ENCODE measurements at regions not wholly inside any gene's neighbourhood (a gene's known extent, or its start where the extent isn't known, plus 50 kb on each side); places are given as distances from the start of the nearest gene placed in this dataset.

DNA sequence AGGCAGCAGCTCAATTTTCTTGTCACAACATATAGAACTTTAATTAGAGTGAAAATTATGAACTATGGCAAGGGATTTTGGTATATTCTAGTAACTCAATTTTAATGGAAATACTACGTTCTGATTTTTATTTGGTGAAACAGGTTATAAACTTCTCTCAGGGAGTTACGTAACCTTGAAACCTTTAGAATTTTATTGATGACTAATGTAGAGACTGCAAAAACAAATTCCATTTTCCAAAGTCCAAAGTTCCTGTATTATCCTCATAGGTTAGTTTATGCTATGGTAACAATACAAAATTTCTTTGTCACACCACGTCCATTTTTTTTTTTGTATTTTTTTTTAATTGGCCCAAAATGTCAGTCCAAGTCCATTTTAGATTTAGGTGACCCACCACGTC is 185.7 kb downstream of the KLF5 start:
- H3K4me3 ChIP-seq (ENCODE audit: low read depth, low read length) = no peak overlapping the region
- ChIA-PET POLR2A (no interaction called here), CTCF (no interaction called here)
- H3K9me3 ChIP-seq (ENCODE audit: control insufficient read depth, insufficient read depth, low read depth, low read length) = no peaks in the 10 kb centered on the region
- no peak overlapping the region for H3K27ac ChIP-seq (ENCODE audit: extremely low read depth, low read depth, low read length)
- H3K4me1 ChIP-seq (ENCODE audit: control insufficient read depth, insufficient read depth, low read length) = no peaks in the 10 kb centered on the region
- TF ChIP-seq ZNF549 (tag by site-specific recombination; IDR thresholded peaks at IDR 0.05) (no peak), KLF1 (tag by site-specific recombination; IDR thresholded peaks at IDR 0.05) (no peak), ZNF473 (tag by site-specific recombination; IDR thresholded peaks at IDR 0.05) (no peak), TRIM28 (IDR thresholded peaks at IDR 0.05; ENCODE audit: borderline replicate concordance, low read length) (no peak), ZNF830 (tag by site-specific recombination; IDR thresholded peaks at IDR 0.05; ENCODE audit: low read depth) (no peak)
- TF ChIP-seq, protein P1, sequence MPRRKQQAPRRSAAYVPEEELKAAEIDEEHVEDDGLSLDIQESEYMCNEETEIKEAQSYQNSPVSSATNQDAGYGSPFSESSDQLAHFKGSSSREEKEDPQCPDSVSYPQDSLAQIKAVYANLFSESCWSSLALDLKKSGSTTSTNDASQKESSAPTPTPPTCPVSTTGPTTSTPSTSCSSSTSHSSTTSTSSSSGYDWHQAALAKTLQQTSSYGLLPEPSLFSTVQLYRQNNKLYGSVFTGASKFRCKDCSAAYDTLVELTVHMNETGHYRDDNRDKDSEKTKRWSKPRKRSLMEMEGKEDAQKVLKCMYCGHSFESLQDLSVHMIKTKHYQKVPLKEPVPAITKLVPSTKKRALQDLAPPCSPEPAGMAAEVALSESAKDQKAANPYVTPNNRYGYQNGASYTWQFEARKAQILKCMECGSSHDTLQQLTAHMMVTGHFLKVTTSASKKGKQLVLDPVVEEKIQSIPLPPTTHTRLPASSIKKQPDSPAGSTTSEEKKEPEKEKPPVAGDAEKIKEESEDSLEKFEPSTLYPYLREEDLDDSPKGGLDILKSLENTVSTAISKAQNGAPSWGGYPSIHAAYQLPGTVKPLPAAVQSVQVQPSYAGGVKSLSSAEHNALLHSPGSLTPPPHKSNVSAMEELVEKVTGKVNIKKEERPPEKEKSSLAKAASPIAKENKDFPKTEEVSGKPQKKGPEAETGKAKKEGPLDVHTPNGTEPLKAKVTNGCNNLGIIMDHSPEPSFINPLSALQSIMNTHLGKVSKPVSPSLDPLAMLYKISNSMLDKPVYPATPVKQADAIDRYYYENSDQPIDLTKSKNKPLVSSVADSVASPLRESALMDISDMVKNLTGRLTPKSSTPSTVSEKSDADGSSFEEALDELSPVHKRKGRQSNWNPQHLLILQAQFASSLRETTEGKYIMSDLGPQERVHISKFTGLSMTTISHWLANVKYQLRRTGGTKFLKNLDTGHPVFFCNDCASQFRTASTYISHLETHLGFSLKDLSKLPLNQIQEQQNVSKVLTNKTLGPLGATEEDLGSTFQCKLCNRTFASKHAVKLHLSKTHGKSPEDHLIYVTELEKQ (tag by site-specific recombination; IDR thresholded peaks at IDR 0.05; ENCODE audit: borderline replicate concordance) = no peak
- TF ChIP-seq, protein P2, sequence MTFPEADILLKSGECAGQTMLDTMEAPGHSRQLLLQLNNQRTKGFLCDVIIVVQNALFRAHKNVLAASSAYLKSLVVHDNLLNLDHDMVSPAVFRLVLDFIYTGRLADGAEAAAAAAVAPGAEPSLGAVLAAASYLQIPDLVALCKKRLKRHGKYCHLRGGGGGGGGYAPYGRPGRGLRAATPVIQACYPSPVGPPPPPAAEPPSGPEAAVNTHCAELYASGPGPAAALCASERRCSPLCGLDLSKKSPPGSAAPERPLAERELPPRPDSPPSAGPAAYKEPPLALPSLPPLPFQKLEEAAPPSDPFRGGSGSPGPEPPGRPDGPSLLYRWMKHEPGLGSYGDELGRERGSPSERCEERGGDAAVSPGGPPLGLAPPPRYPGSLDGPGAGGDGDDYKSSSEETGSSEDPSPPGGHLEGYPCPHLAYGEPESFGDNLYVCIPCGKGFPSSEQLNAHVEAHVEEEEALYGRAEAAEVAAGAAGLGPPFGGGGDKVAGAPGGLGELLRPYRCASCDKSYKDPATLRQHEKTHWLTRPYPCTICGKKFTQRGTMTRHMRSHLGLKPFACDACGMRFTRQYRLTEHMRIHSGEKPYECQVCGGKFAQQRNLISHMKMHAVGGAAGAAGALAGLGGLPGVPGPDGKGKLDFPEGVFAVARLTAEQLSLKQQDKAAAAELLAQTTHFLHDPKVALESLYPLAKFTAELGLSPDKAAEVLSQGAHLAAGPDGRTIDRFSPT (tag by site-specific recombination; IDR thresholded peaks at IDR 0.05) = no peak
- no peaks in the 10 kb centered on the region for H3K36me3 ChIP-seq (ENCODE audit: control insufficient read depth in 2 of 2, insufficient read depth in 1 of 2, low read length in 2 of 2)

DNA sequence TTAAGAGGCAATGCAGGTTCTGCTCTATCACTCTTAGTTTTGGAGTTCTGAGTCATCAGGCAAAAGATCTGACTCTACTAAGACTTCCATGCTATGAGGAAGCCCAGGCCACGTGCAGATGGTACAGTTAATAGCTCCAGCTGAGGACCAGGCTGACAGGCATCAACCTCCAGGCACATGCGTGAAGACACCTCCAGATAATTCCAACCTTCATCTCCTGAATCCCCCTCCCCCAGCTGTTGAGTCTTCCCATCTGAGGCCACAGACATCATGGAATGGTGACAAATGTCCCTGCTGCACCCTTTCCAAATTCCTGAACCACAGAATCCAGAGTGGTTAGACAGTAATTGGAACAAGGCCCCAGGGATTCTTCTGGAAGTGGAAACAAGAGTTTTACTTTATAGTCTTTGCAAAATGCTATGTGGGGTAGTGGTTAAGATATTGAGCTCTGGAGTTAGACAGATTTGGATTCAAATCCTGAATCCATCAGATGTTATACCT is 183.8 kb downstream of the KLF5 start:
- ChIA-PET CTCF (no interaction called here), POLR2A (no interaction called here)
- Histone ChIP-seq H3K27ac (ENCODE audit: extremely low read depth, low read depth, low read length) (no peak overlapping the region), H3K4me1 (ENCODE audit: control insufficient read depth, insufficient read depth, low read length) (no peaks in the 10 kb centered on the region), H3K4me3 (ENCODE audit: low read depth, low read length) (no peak overlapping the region), H3K36me3 (ENCODE audit: control insufficient read depth in 2 of 2, insufficient read depth in 1 of 2, low read length in 2 of 2) (no peaks in the 10 kb centered on the region), H3K9me3 (ENCODE audit: control insufficient read depth, insufficient read depth, low read depth, low read length) (no peaks in the 10 kb centered on the region)
- no peak for TF ChIP-seq GLIS1 (tag by site-specific recombination; IDR thresholded peaks at IDR 0.05)
- TF ChIP-seq ZNF549 (tag by site-specific recombination; IDR thresholded peaks at IDR 0.05) = no peak
- TF ChIP-seq ZNF830 (tag by site-specific recombination; IDR thresholded peaks at IDR 0.05; ENCODE audit: low read depth) = no peak
- no peak for TF ChIP-seq ZNF214 (tag by site-specific recombination; IDR thresholded peaks at IDR 0.05; ENCODE audit: borderline replicate concordance)
- TF ChIP-seq ZNF394 (tag by site-specific recombination; IDR thresholded peaks at IDR 0.05; ENCODE audit: borderline replicate concordance) = no peak
- TF ChIP-seq ZSCAN23 (tag by site-specific recombination; IDR thresholded peaks at IDR 0.05) = no peak
- TF ChIP-seq, protein P3, sequence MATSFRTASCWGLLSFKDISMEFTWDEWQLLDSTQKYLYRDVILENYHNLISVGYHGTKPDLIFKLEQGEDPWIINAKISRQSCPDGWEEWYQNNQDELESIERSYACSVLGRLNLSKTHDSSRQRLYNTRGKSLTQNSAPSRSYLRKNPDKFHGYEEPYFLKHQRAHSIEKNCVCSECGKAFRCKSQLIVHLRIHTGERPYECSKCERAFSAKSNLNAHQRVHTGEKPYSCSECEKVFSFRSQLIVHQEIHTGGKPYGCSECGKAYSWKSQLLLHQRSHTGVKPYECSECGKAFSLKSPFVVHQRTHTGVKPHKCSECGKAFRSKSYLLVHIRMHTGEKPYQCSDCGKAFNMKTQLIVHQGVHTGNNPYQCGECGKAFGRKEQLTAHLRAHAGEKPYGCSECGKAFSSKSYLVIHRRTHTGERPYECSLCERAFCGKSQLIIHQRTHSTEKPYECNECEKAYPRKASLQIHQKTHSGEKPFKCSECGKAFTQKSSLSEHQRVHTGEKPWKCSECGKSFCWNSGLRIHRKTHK (tag by site-specific recombination; IDR thresholded peaks at IDR 0.05) = no peak
- no peak for TF ChIP-seq ZNF341 (tag by site-specific recombination; IDR thresholded peaks at IDR 0.05; ENCODE audit: low read depth)
- no peak for TF ChIP-seq ZNF555 (tag by site-specific recombination; conservative IDR thresholded peaks at IDR 0.05)
- TF ChIP-seq, protein P4, sequence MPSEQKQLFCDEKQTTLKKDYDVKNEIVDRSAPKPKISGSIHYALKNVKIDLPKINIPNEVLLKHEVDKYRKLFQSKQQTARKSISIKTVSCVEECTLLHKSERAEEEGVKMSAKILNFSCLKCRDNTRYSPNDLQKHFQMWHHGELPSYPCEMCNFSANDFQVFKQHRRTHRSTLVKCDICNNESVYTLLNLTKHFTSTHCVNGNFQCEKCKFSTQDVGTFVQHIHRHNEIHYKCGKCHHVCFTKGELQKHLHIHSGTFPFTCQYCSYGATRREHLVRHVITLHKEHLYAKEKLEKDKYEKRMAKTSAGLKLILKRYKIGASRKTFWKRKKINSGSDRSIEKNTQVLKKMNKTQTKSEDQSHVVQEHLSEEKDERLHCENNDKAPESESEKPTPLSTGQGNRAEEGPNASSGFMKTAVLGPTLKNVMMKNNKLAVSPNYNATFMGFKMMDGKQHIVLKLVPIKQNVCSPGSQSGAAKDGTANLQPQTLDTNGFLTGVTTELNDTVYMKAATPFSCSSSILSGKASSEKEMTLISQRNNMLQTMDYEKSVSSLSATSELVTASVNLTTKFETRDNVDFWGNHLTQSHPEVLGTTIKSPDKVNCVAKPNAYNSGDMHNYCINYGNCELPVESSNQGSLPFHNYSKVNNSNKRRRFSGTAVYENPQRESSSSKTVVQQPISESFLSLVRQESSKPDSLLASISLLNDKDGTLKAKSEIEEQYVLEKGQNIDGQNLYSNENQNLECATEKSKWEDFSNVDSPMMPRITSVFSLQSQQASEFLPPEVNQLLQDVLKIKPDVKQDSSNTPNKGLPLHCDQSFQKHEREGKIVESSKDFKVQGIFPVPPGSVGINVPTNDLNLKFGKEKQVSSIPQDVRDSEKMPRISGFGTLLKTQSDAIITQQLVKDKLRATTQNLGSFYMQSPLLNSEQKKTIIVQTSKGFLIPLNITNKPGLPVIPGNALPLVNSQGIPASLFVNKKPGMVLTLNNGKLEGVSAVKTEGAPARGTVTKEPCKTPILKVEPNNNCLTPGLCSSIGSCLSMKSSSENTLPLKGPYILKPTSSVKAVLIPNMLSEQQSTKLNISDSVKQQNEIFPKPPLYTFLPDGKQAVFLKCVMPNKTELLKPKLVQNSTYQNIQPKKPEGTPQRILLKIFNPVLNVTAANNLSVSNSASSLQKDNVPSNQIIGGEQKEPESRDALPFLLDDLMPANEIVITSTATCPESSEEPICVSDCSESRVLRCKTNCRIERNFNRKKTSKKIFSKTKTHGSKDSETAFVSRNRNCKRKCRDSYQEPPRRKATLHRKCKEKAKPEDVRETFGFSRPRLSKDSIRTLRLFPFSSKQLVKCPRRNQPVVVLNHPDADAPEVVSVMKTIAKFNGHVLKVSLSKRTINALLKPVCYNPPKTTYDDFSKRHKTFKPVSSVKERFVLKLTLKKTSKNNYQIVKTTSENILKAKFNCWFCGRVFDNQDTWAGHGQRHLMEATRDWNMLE (tag by site-specific recombination; conservative IDR thresholded peaks at IDR 0.05; ENCODE audit: low read depth) = no peak
- TF ChIP-seq ZFP41 (tag by site-specific recombination; IDR thresholded peaks at IDR 0.05; ENCODE audit: borderline replicate concordance) = no peak
- TF ChIP-seq ZNF112 (tag by site-specific recombination; IDR thresholded peaks at IDR 0.05) = no peak
- TF ChIP-seq, protein P5, sequence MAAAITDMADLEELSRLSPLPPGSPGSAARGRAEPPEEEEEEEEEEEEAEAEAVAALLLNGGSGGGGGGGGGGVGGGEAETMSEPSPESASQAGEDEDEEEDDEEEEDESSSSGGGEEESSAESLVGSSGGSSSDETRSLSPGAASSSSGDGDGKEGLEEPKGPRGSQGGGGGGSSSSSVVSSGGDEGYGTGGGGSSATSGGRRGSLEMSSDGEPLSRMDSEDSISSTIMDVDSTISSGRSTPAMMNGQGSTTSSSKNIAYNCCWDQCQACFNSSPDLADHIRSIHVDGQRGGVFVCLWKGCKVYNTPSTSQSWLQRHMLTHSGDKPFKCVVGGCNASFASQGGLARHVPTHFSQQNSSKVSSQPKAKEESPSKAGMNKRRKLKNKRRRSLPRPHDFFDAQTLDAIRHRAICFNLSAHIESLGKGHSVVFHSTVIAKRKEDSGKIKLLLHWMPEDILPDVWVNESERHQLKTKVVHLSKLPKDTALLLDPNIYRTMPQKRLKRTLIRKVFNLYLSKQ (tag by site-specific recombination; IDR thresholded peaks at IDR 0.05; ENCODE audit: borderline replicate concordance) = no peak
- no peak for TF ChIP-seq ZNF114 (tag by site-specific recombination; IDR thresholded peaks at IDR 0.05)
- no peak for TF ChIP-seq SCRT2 (tag by site-specific recombination; IDR thresholded peaks at IDR 0.05)
- no peak for TF ChIP-seq ZNF473 (tag by site-specific recombination; IDR thresholded peaks at IDR 0.05)
- no peak for TF ChIP-seq ZNF366 (tag by site-specific recombination; conservative IDR thresholded peaks at IDR 0.05)

Data from HEK293 (cell line).